Suprapubic skin (tissue), 4 donors: ENCODE measurements at regions not wholly inside any gene's neighbourhood (a gene's known extent, or its start where the extent isn't known, plus 50 kb on each side); places are given as distances from the start of the nearest gene placed in this dataset.

Experiments
- DNase-seq, 2 donors: peaks; one replicate each; pipeline ENCODE4 v3.0.0-alpha.2; 2019; ENCODE audit warnings: low spot score in 2 of 2
- H3K27ac ChIP-seq: fragments of 200-600 bp; sonication (generic); one replicate; pipeline ENCODE4 v1.5.1; 2019
- H3K27me3 ChIP-seq: fragments of 200-600 bp; sonication (generic); one replicate; pipeline ENCODE4 v1.5.1; 2019
- H3K36me3 ChIP-seq: fragments of 200-600 bp; sonication (generic); one replicate; pipeline ENCODE4 v1.5.1; 2019
- H3K4me1 ChIP-seq: fragments of 200-600 bp; sonication (generic); one replicate; pipeline ENCODE4 v1.5.1; 2019
- H3K4me3 ChIP-seq: fragments of 200-600 bp; sonication (generic); one replicate; pipeline ENCODE4 v1.5.1; 2019; ENCODE audit warnings: mild to moderate bottlenecking
- H3K9me3 ChIP-seq: fragments of 200-600 bp; sonication (generic); one replicate; pipeline ENCODE4 v1.5.1; 2019
- EP300 ChIP-seq: sonication (generic); formaldehyde crosslinking; IDR thresholded peaks from one replicate; pipeline ENCODE4 v1.6.1; 2017; ENCODE audit warnings: antibody characterized with exemption
- POLR2A ChIP-seq, 2 donors: fragments of 450-650 bp; IDR thresholded peaks; one replicate each; pipeline ENCODE4 v1.6.1; 2017; ENCODE audit warnings: antibody characterized with exemption in 2 of 2, mild to moderate bottlenecking in 2 of 2, moderate library complexity in 2 of 2
- POLR2AphosphoS5 ChIP-seq, 3 donors: sonication (generic); formaldehyde crosslinking; IDR thresholded peaks; one replicate each; pipeline ENCODE4 v1.6.1; 2017; ENCODE audit warnings: antibody characterized with exemption in 3 of 3
- WGBS: methylation state at CpG from one replicate; pipeline ENCODE4 v1.1.5; 2018; 5-methylcytosine and 5-hydroxymethylcytosine counted together
- TF ChIP-seq, protein P1 (sequence below), 2 donors: fragments of 200-600 bp in 1 of 2; fragments of 450-650 bp in 1 of 2; sonication (generic) in 1 of 2; IDR thresholded peaks; one replicate each; pipeline ENCODE4 v1.5.1; 2016 to 2019; ENCODE audit warnings: antibody characterized with exemption in 2 of 2, mild to moderate bottlenecking in 1 of 2, moderate library complexity in 1 of 2

DNA sequence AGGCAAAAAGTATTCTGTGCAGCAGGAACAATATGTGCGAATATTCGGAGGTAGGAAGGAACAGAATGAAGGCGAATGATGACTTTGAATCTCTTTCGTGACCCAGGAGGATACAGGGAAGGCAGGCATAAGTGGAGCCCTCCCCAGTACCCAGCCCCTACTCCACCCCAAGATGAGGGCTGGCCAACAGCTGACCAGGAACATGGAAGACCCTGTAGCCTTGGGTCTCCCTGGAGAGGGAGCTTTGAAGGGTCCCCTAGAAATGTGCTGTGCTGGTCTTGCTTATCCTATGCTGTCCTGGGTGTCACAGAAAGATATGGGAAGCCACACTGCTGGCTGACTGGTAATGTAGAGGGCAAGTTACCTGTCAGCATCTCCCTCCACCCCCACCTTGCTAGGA lies 113.7 kb upstream of the NCAM1 start:
- WGBS = 93% methylated on average over 4 of the region's 4 CpGs
- H3K36me3 ChIP-seq = no peaks in the 10 kb centered on the region
- H3K9me3 ChIP-seq = no peaks in the 10 kb centered on the region
- DNase-seq = no peak
- TF ChIP-seq, protein P1, sequence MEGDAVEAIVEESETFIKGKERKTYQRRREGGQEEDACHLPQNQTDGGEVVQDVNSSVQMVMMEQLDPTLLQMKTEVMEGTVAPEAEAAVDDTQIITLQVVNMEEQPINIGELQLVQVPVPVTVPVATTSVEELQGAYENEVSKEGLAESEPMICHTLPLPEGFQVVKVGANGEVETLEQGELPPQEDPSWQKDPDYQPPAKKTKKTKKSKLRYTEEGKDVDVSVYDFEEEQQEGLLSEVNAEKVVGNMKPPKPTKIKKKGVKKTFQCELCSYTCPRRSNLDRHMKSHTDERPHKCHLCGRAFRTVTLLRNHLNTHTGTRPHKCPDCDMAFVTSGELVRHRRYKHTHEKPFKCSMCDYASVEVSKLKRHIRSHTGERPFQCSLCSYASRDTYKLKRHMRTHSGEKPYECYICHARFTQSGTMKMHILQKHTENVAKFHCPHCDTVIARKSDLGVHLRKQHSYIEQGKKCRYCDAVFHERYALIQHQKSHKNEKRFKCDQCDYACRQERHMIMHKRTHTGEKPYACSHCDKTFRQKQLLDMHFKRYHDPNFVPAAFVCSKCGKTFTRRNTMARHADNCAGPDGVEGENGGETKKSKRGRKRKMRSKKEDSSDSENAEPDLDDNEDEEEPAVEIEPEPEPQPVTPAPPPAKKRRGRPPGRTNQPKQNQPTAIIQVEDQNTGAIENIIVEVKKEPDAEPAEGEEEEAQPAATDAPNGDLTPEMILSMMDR (IDR thresholded peaks at IDR 0.05) = no peak
- TF ChIP-seq POLR2A (IDR thresholded peaks at IDR 0.05) (no peak), POLR2AphosphoS5 (IDR thresholded peaks at IDR 0.05) (no peak)
- H3K27me3 ChIP-seq = no peaks in the 10 kb centered on the region
- no peak overlapping the region for H3K4me3 ChIP-seq
- no peak overlapping the region for H3K27ac ChIP-seq
- H3K4me1 ChIP-seq = no peaks in the 10 kb centered on the region

DNA sequence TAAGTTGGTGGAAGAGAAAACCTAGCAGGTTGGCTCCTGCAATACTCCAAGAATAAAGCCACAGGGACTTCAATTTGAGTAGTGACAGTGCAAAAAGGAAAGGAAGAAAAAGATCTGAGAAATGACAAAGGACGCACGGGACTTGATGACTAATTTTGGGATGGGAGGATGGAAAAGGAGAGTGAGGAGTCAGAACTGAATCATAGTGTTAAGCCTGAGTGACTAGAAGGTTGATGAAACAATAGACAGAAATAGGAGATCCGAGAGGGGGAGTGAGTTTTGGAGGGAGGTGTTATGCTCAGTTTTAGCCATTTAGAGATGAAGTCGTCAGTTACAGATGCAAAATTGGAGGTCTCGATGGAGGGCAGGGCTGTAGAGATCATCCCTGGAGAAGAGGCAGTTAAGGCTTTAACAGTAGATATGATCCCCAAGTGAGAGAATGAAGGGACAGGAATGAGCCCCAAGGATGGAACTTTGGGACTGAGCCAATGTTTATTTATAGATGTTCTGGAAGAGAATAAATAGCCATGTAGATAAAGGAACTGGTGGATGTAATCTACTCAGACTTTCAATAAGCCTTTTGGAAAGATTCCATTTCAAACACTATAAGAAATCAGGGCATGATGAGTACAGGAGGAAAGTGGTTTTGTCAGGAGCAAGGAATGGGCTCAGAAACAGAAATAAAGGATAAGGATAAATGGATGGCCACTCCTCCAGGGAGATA lies 108.9 kb upstream of the NCAM1 start:
- no peaks in the 10 kb centered on the region for H3K36me3 ChIP-seq
- DNase-seq = no peak
- H3K4me1 ChIP-seq = no peaks in the 10 kb centered on the region
- no peak overlapping the region for H3K27ac ChIP-seq
- 80% methylated on average over 5 of the region's 5 CpGs for WGBS
- no peak overlapping the region for H3K4me3 ChIP-seq
- H3K9me3 ChIP-seq = no peaks in the 10 kb centered on the region
- TF ChIP-seq POLR2AphosphoS5 (IDR thresholded peaks at IDR 0.05) (no peak), POLR2A (IDR thresholded peaks at IDR 0.05) (no peak), EP300 (no peak)
- TF ChIP-seq, protein P1 (IDR thresholded peaks at IDR 0.05) = no peak
- H3K27me3 ChIP-seq = peaks cover 4% of the 10 kb centered on the region

DNA sequence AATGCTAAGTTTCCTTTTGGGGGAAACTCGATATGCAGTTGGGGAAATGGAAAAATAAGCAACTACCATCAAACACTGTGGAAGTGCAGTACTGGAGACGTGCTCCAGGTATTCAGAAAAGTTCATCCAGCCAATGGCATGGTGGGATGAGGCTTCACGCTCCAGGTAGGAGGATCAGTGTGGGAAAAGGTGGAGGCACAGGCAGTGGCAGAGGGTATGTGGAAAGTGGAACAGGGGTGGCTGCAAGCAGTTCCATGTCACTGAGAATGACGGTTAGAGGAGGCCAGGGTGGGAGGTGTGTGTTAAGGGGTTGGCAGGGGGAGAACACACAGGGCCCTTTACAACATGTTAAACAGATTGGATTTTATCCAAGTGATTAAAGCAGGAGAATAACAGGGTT lies 105.1 kb upstream of the NCAM1 start:
- no peaks in the 10 kb centered on the region for H3K9me3 ChIP-seq
- peaks cover 4% of the 10 kb centered on the region for H3K27me3 ChIP-seq
- H3K36me3 ChIP-seq = no peaks in the 10 kb centered on the region
- 69% methylated on average over 4 of the region's 4 CpGs for WGBS
- H3K4me3 ChIP-seq = no peak overlapping the region
- TF ChIP-seq POLR2AphosphoS5 (IDR thresholded peaks at IDR 0.05) (no peak), EP300 (no peak), POLR2A (IDR thresholded peaks at IDR 0.05) (no peak)
- TF ChIP-seq, protein P1 (IDR thresholded peaks at IDR 0.05) = no peak
- H3K27ac ChIP-seq = no peak overlapping the region
- no peak for DNase-seq
- H3K4me1 ChIP-seq = no peaks in the 10 kb centered on the region

DNA sequence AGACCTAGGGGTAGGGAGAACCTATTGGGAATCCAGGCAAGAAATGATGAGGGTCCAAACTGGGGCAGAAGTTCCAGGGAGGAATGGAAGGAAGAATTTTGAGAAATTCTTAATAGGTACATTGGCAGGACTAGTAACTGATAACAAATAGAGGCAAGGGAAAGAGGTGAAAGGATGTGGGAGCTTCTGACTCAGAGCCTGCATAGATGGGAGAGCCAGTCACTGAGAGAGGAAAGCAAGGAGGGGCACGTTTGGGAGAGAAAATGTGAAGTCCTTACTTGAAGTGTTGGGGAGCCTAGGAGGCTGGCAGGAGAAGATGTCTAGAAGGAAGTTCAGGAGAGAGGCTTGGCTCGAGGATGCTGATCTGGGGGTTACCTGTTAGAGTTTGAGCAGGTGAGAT lies 104.6 kb upstream of the NCAM1 start:
- H3K27ac ChIP-seq = no peak overlapping the region
- no peaks in the 10 kb centered on the region for H3K4me1 ChIP-seq
- H3K4me3 ChIP-seq = no peak overlapping the region
- peaks cover 4% of the 10 kb centered on the region for H3K27me3 ChIP-seq
- TF ChIP-seq POLR2AphosphoS5 (IDR thresholded peaks at IDR 0.05) (no peak), POLR2A (IDR thresholded peaks at IDR 0.05) (no peak), EP300 (no peak)
- TF ChIP-seq, protein P1 (IDR thresholded peaks at IDR 0.05) = no peak
- WGBS = 52% methylated on average over 2 of the region's 2 CpGs
- DNase-seq = no peak
- H3K9me3 ChIP-seq = no peaks in the 10 kb centered on the region
- no peaks in the 10 kb centered on the region for H3K36me3 ChIP-seq

DNA sequence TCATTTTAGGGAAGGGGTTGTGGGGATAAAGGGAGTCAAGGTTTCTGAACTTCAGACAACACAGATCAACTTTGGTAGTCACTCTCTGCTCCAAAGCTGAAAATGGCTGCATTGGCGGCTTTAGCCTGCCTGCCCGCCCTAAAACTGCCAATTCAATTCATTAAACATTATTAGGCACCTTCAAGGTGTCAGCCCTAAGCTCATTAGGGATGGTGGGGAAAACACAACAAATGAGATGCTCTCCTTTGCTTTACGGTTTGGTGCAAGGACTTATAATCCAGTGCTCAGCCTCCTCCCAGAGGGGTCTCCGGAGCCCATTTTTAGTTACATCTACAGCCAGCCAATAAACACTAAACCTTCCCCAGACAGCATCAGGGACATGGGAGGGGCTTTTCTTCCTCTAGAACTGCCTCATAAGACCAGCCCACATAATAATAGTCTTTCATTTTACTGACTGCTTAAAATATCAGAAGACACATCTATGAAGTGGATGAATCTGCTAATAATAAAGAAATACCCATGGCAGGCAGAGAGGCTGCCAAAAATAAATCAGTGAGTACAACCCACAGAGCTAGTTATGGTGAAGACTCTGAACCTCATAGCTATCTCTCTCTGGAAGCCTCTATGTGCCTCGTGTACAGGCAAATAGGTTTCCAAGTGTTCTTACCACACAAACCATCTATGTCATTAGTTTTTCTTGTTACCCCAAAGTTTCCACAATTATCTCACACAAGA lies 102.8 kb upstream of the NCAM1 start:
- H3K36me3 ChIP-seq = no peaks in the 10 kb centered on the region
- DNase-seq = no peak
- H3K9me3 ChIP-seq = peaks cover 6% of the 10 kb centered on the region
- peaks cover 4% of the 10 kb centered on the region for H3K27me3 ChIP-seq
- no peak overlapping the region for H3K4me3 ChIP-seq
- WGBS = 76% methylated on average over 5 of the region's 5 CpGs
- TF ChIP-seq POLR2AphosphoS5 (IDR thresholded peaks at IDR 0.05) = no peak
- TF ChIP-seq POLR2A (IDR thresholded peaks at IDR 0.05) = no peak
- TF ChIP-seq, protein P1 (IDR thresholded peaks at IDR 0.05) = no peak
- no peak for TF ChIP-seq EP300
- no peaks in the 10 kb centered on the region for H3K4me1 ChIP-seq
- H3K27ac ChIP-seq = no peak overlapping the region
